IPS-20b (cell line): ENCODE measurements at regions not wholly inside any gene's neighbourhood (a gene's known extent, or its start where the extent isn't known, plus 50 kb on each side); places are given as distances from the start of the nearest gene placed in this dataset.

Experiments used
- H3K27ac ChIP-seq: one replicate; pipeline ENCODE4 v1.5.1; 2013; ENCODE audit warnings: low read length
- H3K27me3 ChIP-seq: 2 replicates; pipeline ENCODE4 v1.6.1; 2013; ENCODE audit warnings: mild to moderate bottlenecking, low read length, inconsistent platforms; ENCODE audit not compliant: insufficient read depth
- H3K36me3 ChIP-seq: 2 replicates; pipeline ENCODE4 v1.6.1; 2013; ENCODE audit warnings: low read depth, mild to moderate bottlenecking, inconsistent platforms, low read length, moderate library complexity; ENCODE audit not compliant: insufficient read depth
- H3K4me1 ChIP-seq: 2 replicates; pipeline ENCODE4 v1.6.1; 2013; ENCODE audit warnings: mild to moderate bottlenecking, control low read depth, inconsistent platforms, low read length, moderate library complexity; ENCODE audit not compliant: insufficient read depth
- H3K4me3 ChIP-seq: 2 replicates; pipeline ENCODE4 v1.5.1; 2013; ENCODE audit warnings: mild to moderate bottlenecking, low read length, inconsistent platforms
- H3K9ac ChIP-seq: 2 replicates; pipeline ENCODE4 v1.6.1; 2013; ENCODE audit warnings: low read depth, mild to moderate bottlenecking, inconsistent platforms, low read length, moderate library complexity
- H3K9me3 ChIP-seq: 2 replicates; pipeline ENCODE4 v1.6.1; 2013; ENCODE audit warnings: mild to moderate bottlenecking, low read depth, low read length, inconsistent platforms; ENCODE audit not compliant: insufficient read depth

- Histone ChIP-seq H3K27ac (no peak overlapping the region), H3K36me3 (no peaks in the 10 kb centered on the region), H3K4me3 (no peak overlapping the region), H3K9ac (no peak overlapping the region), H3K27me3 (no peaks in the 10 kb centered on the region), H3K9me3 (no peaks in the 10 kb centered on the region), H3K4me1 (no peaks in the 10 kb centered on the region)
Observed at GRCh38 chr2:16154061-16154460, 213.7 kb downstream of the MYCN start.

GRCh38 chr2:16153754-16154035 lies 213.3 kb downstream of the MYCN start:
- no peaks in the 10 kb centered on the region for H3K27me3 ChIP-seq
- no peaks in the 10 kb centered on the region for H3K9me3 ChIP-seq
- no peak overlapping the region for H3K27ac ChIP-seq
- H3K36me3 ChIP-seq: no peaks in the 10 kb centered on the region
- no peak overlapping the region for H3K9ac ChIP-seq
- H3K4me1 ChIP-seq: no peaks in the 10 kb centered on the region
- H3K4me3 ChIP-seq: no peak overlapping the region

GRCh38 chr2:16152928-16153753 lies 212.8 kb downstream of the MYCN start:
- Histone ChIP-seq H3K27ac (no peak overlapping the region), H3K4me3 (no peak overlapping the region), H3K27me3 (no peaks in the 10 kb centered on the region), H3K9me3 (no peaks in the 10 kb centered on the region), H3K9ac (no peak overlapping the region), H3K4me1 (no peaks in the 10 kb centered on the region), H3K36me3 (no peaks in the 10 kb centered on the region)

- H3K27ac ChIP-seq: no peak overlapping the region
- H3K4me1 ChIP-seq: no peaks in the 10 kb centered on the region
- no peaks in the 10 kb centered on the region for H3K36me3 ChIP-seq
- H3K27me3 ChIP-seq: no peaks in the 10 kb centered on the region
- H3K4me3 ChIP-seq: no peak overlapping the region
- no peak overlapping the region for H3K9ac ChIP-seq
- no peaks in the 10 kb centered on the region for H3K9me3 ChIP-seq
Observed at GRCh38 chr2:16152071-16152927, 211.9 kb downstream of the MYCN start.

GRCh38 chr2:16151651-16152050 lies 211.3 kb downstream of the MYCN start:
- Histone ChIP-seq H3K4me3 (no peak overlapping the region), H3K36me3 (no peaks in the 10 kb centered on the region), H3K4me1 (no peaks in the 10 kb centered on the region), H3K9ac (no peak overlapping the region), H3K27me3 (no peaks in the 10 kb centered on the region), H3K27ac (no peak overlapping the region), H3K9me3 (no peaks in the 10 kb centered on the region)

GRCh38 chr2:16151281-16151570 lies 210.9 kb downstream of the MYCN start:
- Histone ChIP-seq H3K36me3 (no peaks in the 10 kb centered on the region), H3K27me3 (no peaks in the 10 kb centered on the region), H3K4me3 (no peak overlapping the region), H3K9me3 (no peaks in the 10 kb centered on the region), H3K4me1 (no peaks in the 10 kb centered on the region), H3K27ac (no peak overlapping the region), H3K9ac (no peak overlapping the region)

GRCh38 chr2:16150456-16151280 lies 210.3 kb downstream of the MYCN start:
- Histone ChIP-seq H3K27me3 (no peaks in the 10 kb centered on the region), H3K4me1 (no peaks in the 10 kb centered on the region), H3K9ac (no peak overlapping the region), H3K27ac (no peak overlapping the region), H3K4me3 (no peak overlapping the region), H3K9me3 (no peaks in the 10 kb centered on the region), H3K36me3 (no peaks in the 10 kb centered on the region)

- H3K9ac ChIP-seq: no peak overlapping the region
- no peak overlapping the region for H3K27ac ChIP-seq
- no peaks in the 10 kb centered on the region for H3K27me3 ChIP-seq
- H3K9me3 ChIP-seq: no peaks in the 10 kb centered on the region
- H3K4me3 ChIP-seq: no peak overlapping the region
- H3K36me3 ChIP-seq: no peaks in the 10 kb centered on the region
- no peaks in the 10 kb centered on the region for H3K4me1 ChIP-seq
Observed at GRCh38 chr2:16149349-16150243, 209.2 kb downstream of the MYCN start.

GRCh38 chr2:16148632-16149348 lies 208.4 kb downstream of the MYCN start:
- H3K9me3 ChIP-seq: no peaks in the 10 kb centered on the region

GRCh38 chr2:16142383-16143361 lies 202.3 kb downstream of the MYCN start:
- Histone ChIP-seq H3K9me3 (no peaks in the 10 kb centered on the region), H3K36me3 (no peaks in the 10 kb centered on the region), H3K4me1 (peaks cover 8% of the 10 kb centered on the region; the same call in 1 of the 2 replicates), H3K9ac (no peak overlapping the region), H3K27me3 (no peaks in the 10 kb centered on the region), H3K27ac (no peak overlapping the region), H3K4me3 (no peak overlapping the region)

More at GRCh38 chr2:16148632-16149348, 208.4 kb downstream of the MYCN start:
- H3K36me3 ChIP-seq: no peaks in the 10 kb centered on the region
- H3K27me3 ChIP-seq: no peaks in the 10 kb centered on the region
- no peak overlapping the region for H3K9ac ChIP-seq
- H3K4me1 ChIP-seq: no peaks in the 10 kb centered on the region
- H3K27ac ChIP-seq: no peak overlapping the region
- H3K4me3 ChIP-seq: no peak overlapping the region
